GM19099 (cell line): ENCODE measurements at regions not wholly inside any gene's neighbourhood (a gene's known extent, or its start where the extent isn't known, plus 50 kb on each side); places are given as distances from the start of the nearest gene placed in this dataset.

Experiments
- POLR2A ChIP-seq: IDR thresholded peaks from 3 replicates; pipeline ENCODE4 v1.6.1; 2011; ENCODE audit warnings: low read depth; ENCODE audit not compliant: insufficient read length; ENCODE audit errors: extremely low read depth

- no peak for TF ChIP-seq POLR2A
Observed at GRCh38 chr13:44068169-44068568, 188.5 kb downstream of the LACC1 start.

- no peak for TF ChIP-seq POLR2A
Observed at GRCh38 chr13:44068737-44069136, 189.0 kb downstream of the LACC1 start.

- no peak for TF ChIP-seq POLR2A
Observed at GRCh38 chr13:44072536-44072935, 192.8 kb downstream of the LACC1 start.

- no peak for TF ChIP-seq POLR2A
Observed at GRCh38 chr13:44074611-44075010, 194.9 kb downstream of the LACC1 start.

- no peak for TF ChIP-seq POLR2A
Observed at GRCh38 chr13:44075113-44075512, 195.4 kb downstream of the LACC1 start.

- no peak for TF ChIP-seq POLR2A
Observed at GRCh38 chr13:44078806-44079376, 199.2 kb downstream of the LACC1 start.

- no peak for TF ChIP-seq POLR2A
Observed at GRCh38 chr13:44079413-44080205, 199.9 kb downstream of the LACC1 start.

GRCh38 chr13:44084146-44084545, 204.4 kb downstream of the LACC1 start:
- TF ChIP-seq POLR2A: no peak

GRCh38 chr13:44086389-44086788, 206.7 kb downstream of the LACC1 start:
- TF ChIP-seq POLR2A: no peak

- TF ChIP-seq POLR2A: no peak
Observed at GRCh38 chr13:44088411-44088810, 208.7 kb downstream of the LACC1 start.

- no peak for TF ChIP-seq POLR2A
Observed at GRCh38 chr13:44088991-44089413, 209.3 kb downstream of the LACC1 start.

- no peak for TF ChIP-seq POLR2A
Observed at GRCh38 chr13:44089452-44089851, 209.7 kb downstream of the LACC1 start.

- no peak for TF ChIP-seq POLR2A
Observed at GRCh38 chr13:44092078-44092970, 212.6 kb downstream of the LACC1 start.

- TF ChIP-seq POLR2A: no peak
Observed at GRCh38 chr13:44093607-44094564, 214.2 kb downstream of the LACC1 start.
